ENCODE measurements at regions not wholly inside any gene's neighbourhood (a gene's known extent, or its start where the extent isn't known, plus 50 kb on each side); places are given as distances from the start of the nearest gene placed in this dataset.
A peak's percentile ranks its signal among the peaks of the same experiment; 100 is the strongest.

DNA sequence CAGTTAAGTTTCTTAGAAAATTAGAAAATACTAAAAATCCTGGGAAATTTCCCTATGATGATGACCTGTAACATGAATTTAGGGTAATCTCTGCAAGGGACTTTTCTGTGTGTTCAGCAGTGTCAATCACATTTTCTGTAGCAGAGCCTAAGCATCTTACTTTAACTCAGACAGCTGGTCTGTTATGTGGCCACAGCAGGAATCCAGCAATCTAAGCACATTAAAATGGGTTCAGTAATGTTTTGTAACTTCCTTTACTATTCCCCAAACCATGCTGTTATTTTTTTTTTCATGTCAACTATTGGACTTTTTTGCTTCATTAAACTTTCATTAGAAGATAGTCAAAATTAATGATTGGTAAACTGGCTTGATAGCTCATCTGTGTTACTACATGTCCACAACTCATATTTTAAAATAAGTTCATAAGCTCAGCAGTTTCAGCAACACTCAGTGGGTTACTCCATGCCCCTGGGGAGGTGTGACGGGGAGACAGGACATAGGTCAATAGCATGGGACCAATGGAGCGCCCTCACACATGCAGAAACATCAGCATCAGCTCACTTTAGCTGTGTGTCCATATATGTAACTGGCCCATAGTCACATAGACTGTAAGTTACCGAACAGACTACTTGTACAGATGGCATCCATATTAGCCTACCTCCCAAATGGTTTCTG lies 168.0 kb upstream of the PACRGL start:
- no peak for DNase-seq

DNA sequence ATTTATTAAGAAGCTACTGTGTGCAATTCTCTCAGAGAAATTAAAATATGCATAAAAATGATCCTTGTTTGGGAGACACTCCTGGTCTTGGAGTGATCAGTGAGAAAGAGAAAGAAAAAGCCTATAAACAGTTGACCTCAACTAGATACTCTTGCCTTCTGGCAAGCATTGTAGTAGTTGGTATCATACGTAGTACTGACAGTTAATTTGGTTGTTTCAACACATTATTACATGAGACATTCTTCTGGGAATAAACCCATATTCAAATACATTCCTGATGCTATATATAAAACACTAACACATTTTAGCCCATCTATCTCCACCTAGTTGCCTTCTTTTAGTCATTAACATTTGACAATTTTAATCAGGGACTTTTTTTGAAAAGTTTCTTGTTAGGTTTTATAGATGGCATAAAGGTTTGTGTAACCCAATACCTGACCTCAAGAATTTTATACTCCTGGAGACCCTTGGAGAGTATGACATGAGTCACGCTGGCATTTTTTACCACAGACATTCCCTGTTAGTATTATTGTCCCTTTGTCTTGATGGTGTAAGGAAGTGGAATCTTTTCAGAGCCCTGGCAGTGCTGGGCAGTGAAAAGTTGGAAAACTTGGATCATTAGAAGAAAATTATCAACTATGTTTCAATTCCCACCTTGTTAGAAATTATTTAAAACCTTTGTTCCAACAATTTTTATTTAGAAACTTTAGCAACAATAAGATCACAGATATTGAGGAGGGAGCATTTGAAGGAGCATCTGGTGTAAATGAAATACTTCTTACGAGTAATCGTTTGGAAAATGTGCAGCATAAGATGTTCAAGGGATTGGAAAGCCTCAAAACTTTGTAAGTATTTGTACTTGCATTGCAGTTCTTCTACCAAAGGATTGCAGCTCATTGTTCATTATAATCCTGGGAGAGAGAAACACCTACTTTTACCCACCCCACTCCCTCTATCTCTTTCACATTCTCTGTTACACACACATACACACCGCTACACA lies 167.1 kb upstream of the PACRGL start:
- no peak for DNase-seq

DNA sequence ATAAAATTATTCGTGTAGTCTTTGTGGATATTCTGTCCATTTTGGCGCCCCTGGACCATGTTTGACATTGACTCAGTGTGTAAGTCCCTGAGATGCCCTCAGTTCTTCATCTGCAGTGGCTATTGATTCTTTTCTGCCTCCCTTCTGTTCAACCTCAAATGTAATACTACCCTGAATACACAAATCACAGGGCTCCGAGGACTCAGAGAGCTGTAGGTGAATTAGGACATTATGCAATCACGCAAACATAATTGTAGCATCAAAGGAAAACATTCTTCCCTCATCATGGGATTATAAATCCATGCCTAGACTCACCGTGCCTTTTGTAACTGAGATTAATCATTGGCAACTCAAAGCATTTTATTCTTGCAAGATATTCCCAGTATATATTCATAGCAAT lies 161.4 kb upstream of the PACRGL start:
- no peak for DNase-seq

DNA sequence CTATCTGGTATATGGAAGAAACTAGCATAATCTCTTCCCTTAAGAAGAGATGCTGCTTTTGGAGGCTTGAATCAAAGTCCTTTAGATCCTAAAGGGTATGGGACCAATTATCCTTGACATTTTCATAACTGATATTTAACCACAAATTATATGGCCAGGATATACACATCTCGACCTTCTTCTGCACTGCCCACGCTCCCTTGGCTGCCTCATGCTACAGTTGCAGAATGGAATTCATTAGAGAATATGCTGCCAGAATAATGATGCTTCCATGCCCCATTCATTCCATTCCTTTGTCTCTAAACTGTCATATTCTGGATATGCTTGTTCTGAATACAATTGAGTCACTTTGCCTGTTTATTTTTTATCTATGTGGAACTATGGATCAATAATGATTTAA lies 157.1 kb upstream of the PACRGL start:
- DNase-seq = no peak

DNA sequence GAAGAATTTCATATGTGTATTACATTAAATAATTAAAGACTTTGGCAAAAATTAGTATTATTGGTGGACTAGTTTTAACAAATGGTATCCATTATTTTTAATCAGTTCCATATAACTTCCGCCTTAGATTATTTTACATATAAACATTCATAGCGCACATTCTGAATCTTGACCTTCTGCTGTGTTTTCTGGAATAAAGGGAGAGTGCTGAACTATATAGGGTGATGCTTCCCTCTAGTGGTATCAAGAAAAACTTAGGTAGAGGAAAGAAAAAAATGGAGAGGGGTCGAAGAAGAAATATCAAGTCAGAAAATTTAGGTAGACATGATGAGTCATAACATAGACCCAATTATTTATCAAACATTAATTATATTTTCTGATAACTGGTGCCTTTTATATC lies 155.6 kb upstream of the PACRGL start:
- DNase-seq = peak in 1 of 2 donors; percentile 77

DNA sequence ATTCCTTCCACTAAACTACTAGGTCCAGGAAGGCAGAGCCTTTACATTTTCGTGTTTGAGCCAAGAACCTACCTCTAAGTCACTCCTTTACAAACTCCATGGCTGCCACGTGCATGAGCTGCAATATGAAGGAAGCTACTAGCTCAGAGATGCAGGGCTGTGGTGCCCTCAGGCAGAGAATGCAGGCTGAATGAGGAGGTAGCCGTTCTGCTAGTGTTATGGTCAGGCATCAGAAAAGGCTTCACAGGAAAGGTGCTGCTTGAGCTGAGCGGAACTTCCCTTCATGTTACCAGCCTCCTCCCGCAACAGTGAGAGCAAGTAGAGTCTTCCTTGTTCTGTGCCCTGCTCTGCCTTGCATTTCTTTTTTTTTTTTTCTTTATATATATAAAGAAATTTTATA lies 148.3 kb upstream of the PACRGL start:
- no peak for DNase-seq

DNA sequence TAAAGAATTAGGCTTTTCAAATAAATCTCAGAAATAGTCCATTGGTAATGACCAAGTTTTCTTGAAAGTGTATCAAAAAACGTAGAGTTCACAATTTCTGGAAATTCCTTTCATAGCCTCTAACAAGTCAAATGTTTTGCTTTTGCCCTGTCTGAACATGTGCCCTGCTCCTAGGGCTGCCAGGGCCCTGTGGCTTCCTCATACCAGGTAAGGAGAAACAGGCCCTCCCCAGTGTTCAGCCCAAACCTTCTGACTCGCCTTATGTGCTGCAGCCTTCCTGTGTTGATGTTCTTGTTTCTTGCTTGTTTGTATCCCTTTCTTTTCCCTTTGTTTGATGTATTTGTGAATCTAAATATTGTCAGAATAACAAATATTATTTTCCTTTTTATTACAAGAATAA lies 146.1 kb upstream of the PACRGL start:
- DNase-seq = no peak

DNA sequence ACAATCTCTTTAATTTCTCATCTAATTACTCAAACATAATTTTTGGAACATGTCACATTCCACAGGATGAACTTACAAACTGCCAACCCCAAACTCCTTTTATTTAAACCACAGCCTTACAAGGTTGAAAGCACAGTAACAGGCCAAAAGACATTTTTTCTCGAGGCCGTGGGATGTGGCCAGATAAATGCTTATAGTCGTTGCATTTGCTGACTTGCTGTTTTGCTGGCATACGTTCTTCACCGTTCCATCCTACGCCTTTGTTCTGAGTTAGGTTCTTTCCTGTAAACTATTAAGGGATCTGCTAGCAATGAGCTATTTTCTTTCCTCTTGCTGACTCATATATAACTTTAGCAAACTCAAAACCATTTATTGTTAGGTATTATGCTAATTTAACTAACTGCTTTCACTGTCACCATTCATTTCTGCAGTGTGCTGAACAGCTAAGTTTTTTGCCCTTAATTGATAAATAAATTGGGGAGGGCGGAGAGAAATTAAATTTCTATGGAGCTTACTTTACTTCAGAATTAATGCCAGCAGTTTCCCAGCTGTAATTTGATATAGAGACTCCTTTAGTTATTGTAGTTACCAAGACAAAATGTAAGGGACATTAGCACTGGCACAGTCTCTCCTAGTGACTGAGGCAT lies 135.1 kb upstream of the PACRGL start:
- no peak for DNase-seq

DNA sequence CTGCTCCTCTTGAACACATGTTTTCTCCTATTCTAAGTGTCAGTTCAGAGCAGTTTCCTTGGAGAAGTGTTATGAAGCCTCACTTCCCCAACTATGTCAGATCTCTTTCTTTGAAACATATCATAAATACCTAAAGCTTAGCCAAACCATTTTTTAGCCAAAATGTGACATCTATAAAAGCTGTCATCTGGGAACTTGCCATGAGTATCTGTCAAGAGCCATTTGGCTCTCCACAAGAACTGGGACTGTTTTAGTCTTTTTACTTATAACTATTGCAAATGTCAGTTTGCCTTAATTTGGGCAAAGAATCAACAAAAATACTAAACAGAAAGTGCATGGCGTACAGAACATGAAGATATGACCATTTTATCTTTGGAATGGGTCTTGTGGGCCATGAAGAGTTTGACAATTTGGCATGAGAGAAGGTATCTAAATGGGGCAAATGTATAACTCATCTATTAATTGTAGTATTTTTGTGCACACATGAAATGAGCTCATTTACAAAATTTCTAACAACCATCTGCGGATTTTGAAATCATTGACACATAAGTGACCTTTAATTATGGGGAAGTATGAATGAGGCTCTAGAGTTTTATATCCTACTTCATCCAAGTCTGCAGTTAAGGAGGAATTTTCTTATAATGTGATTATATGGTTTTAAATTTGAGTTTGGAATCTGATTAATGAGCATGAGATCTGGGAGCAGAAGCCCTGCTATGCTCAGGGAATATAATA lies 129.1 kb upstream of the PACRGL start:
- DNase-seq = no peak

DNA sequence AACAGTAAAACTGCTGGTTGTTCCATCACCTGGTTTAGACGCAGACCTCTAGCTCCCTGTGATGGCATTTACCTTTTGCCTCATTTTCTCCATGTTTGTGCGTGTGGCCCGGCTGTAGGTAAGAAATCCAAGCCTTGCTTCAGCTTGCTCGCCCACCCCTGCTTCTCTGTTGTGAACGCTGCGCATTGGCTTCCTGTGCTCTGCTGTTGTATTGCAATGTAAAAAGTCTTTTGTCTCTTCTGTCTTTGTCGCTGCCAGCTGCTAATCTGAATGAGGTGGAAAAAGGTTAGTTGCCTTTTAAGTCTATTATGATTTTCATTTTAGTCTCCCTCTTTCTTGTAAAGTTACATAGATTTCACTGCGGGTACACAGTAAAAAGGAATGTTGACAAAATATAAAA lies 127.3 kb upstream of the PACRGL start:
- DNase-seq = no peak

DNA sequence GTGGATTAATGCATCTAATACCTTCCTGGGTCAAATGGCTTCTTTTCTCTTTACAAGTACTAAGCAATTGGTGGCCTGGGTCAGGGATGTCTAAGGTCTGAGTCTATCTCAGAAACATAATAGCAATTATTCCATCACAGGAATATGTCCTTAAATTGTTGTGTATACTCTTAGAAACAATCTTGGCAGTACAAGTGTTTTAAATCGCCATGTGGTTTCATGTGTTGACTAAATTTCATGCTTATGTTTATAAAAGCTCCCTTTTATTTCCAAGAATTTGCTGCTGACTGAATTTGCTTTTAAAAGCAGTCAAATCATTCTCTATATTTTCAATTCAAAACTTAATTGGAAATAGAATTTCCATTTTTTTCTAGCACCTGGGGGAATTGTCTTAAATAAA lies 125.3 kb upstream of the PACRGL start:
- no peak for DNase-seq

DNA sequence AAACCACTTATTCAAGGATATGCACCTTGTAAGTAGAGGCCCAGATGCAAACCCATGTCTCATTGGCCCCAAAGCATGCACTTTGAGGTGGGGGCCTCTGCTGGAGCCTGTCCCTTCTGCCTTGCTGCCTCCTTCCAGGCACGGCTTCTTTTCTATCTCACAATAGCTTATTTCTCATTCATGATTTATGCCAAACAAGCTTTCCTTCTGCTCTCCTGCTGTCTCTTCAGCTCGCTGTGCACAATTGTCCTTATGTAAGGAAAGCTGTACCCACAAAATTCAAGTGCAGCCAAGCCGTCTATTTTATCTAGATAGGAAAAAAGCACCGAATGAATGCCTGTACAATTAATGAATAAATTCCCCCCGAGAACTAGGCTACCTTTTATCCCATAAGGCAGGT lies 124.8 kb upstream of the PACRGL start:
- peak in 1 of 2 donors; percentile 15 for DNase-seq

DNA sequence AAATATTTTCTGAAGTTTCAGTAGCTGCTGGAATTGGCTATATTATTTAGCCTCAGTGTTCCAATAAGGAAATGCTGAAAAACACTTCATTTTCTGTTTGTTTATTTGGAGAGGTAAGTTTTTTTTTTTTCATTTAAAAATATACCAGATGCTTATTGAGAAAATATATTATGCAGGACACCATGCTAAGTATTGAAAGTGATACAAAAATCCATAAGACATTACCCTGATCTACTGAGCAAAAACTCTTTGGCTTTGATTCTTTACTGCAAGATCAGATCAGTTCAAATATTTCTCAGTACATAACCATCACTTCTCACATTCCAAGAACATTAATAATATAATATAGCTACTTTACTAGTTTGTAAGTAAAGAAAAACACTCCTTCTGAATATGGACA lies 123.4 kb upstream of the PACRGL start:
- DNase-seq = no peak

DNA sequence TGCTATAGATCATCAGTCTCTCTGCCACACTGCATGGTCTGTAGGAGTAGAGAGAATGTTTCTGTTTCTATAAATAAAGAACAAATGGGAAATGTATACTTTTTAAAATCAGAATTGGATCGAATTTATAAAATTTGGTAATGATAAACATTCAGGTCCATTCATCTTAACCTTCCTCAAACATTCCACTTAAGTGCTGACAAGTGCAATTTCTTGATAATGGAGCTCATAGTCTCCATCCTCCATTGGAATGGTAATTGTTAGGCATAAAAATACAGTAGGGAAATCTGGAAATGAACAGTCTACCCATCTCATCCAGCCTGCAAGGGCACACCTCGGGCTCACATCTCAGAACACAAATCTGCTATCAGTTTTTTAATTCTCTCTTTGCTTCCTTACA lies 122.6 kb upstream of the PACRGL start:
- DNase-seq = no peak

DNA sequence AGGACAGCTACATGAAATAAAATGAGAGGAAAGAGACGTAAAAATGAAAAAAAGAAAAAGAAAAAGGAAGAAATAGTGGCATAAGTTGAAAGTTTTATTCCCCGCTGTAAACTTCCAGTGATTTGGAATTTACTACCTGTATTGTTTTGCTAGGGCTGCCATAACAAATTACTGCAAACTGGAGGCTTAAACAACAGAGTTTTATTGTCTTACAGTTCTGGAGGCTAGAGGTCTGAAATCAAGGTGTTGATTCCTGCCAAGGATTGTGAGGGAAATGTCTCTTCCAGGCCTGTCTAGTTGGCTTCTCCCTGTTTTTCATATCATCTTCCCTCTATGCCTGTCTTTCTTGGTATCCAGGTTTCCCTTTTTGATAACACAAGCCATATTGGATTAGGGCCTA lies 119.4 kb upstream of the PACRGL start:
- no peak for DNase-seq

DNA sequence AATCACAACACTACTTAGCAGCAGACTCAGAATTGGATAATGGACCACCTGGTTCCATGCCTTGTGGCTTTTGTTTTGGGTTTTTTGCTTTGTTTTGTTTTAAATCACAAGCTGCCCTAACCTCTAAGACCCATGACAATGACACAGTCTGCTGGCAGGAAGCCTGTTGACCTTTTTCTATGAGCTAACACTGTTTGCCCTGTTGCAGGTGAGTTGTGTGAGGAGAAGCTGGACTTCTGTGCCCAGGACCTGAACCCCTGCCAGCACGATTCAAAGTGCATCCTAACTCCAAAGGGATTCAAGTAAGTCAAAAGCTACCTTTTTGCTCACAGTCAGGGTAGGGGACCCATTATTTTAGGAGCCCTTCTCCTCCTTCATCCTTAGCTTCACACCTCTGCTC lies 110.8 kb upstream of the PACRGL start:
- no peak for DNase-seq

DNA sequence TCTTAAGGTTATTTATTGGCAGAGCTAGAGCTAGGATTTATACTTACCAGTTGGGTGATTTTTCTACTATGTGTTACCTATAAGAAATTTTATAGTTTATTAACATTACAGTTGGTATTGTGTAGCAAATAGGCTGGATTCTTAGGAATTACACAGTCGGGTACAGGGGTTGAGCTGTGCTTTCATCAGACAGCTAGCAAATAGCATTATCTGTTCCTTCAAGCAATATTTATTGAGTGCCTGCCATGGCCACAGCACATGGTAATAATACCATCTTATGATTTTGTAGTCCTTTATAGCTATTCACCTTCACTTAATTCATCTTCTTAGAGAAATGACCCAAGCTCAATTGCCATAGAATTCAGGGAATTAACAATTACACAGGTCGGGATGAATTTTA lies 109.4 kb upstream of the PACRGL start:
- DNase-seq = no peak

DNA sequence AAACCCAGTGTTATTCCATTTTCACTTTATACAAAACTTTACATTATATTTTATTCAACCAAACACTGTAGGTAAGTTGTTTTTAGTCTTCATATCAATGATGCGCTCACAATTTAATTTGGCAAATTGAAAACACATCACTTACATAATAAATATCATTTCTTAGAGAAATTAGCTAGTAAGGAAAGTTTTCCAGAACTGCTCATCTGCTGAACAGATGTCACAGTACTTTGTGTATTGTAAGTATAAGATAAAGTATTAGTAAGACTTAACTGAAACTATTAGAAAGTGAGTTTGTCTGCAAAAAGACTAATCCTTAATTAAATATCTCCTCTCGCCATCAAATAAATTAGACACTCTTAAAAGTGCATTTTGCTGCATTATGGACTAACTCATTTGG lies 108.7 kb upstream of the PACRGL start:
- DNase-seq = no peak

DNA sequence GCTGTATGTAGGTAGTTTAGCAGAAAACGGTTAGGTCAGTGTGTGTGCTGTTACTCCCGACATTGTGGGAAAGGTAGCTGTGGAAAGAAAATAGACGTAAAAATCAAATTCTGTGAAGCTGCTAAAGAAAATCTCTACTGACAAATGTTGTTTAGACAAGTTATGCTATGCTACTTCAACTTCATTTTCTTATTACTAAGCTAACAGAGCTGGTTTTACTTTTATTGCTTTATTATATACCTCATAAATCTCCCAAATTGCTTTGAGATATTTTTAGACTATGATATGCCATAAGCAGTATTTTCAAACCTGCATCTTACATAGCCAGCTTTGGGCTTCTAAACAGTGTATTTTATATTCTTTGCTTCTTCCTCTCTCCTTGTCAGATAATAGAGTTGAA lies 108.2 kb upstream of the PACRGL start:
- DNase-seq = no peak

DNA sequence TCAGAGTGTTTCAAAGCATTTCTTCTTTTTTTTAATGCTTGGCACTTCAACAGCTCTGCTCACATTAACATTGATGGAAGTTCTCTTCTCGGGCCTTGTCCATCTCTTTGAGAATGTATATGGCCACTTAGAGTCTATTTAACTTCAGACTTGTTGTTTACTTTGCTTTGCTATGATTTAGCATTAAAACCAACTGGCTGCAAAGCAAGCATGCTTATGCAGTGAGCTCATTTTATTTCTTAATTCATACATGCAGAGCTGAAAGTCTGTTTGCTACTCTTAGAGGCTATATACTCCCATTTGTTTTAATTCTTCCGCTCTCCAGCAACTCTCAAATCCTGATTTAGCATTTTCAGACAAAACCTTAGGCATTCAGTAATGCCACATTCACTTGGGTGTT lies 107.6 kb upstream of the PACRGL start:
- DNase-seq = no peak

DNA sequence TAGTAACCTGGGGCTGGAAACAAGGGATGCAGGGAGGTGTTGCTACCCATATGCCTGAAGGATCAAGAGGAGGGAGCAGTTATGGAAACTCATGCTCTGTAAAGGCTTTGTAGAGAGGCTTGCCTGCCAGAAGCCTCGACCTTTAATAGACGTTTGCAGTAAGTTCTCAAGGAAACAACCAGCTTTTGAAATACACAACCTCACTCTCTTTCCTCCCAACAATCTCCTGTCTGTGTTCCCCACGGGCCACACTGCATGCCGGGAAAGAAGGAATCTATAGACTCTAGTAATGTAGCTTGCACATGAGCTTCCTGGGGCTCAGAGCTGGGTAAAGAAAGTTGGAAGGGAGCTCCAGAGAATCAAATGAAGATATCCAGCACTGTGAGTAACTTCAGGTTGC lies 101.6 kb upstream of the PACRGL start:
- no peak for DNase-seq

DNA sequence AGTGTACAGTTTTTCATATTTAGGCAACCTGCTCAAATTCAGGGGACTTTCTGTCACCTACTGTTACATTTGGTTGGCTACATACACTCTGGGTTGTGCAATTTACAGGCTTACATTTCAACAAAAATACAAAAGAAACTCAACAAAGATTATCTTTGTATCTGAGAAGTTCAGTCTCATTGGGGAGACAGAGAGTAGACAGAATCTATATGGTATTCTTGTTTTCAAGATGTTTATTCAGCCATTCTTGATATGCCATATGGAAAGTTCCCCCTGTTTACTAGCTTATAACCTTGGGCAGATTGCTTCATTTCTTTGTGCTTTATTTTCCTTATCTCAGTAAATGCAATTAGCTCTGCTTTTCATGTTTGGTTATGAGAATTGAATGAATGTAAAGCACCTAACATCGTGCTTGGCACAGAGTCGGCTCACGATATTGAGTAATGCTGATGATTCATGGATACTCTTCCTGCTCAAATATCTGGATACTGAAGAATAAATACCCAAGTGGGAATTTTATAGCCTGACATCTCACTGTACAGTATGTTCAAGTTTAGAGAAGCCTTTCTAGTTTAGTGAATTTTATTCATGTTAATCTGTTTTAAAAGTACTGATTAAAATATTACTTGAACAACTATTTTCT lies 96.5 kb upstream of the PACRGL start:
- DNase-seq = no peak

DNA sequence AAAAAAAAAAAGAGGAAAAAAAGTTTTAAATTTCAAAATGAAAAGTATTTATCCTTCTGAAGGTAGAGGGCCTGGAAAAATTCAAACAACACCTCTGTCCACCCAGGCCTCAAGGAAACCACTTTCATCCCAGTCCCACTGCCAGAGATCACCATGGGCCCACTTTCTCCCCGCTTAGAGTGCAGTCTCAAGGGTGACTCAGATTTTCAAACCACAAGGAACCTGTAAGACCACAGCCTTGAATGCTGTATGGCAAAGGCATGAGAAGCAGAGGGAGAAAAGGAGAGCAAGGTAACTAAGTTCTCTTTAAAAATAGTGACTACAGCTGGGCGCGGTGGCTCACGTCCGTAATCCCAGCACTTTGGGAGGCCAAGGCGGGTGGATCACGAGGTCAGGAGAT lies 87.9 kb upstream of the PACRGL start:
- no peak for DNase-seq

Data from hippocampal formation (tissue), 2 donors.